ENCODE measurements at regions not wholly inside any gene's neighbourhood (a gene's known extent, or its start where the extent isn't known, plus 50 kb on each side); places are given as distances from the start of the nearest gene placed in this dataset.

- 87% methylated on average over 4 of the region's 4 CpGs for WGBS (ENCODE audit: insufficient coverage)
- Mint-ChIP-seq H3K4me3 (no peak overlapping the region), H3K27me3 (ENCODE audit: low read depth in 2 of 2) (peaks cover 0 to 3% of the 10 kb centered on the region in 2 donors), H3K9me3 (no peaks in the 10 kb centered on the region), H3K27ac (no peak overlapping the region), H3K36me3 (no peaks in the 10 kb centered on the region), H3K4me1 (no peaks in the 10 kb centered on the region)
- Histone ChIP-seq H3K4me3 (ENCODE audit: low read length) (no peak overlapping the region), H3K36me3 (ENCODE audit: control insufficient read depth, insufficient read depth, low read length) (no peaks in the 10 kb centered on the region), H3K9me3 (ENCODE audit: control insufficient read depth, insufficient read depth, low read length) (no peaks in the 10 kb centered on the region), H3K4me1 (ENCODE audit: control insufficient read depth, insufficient read depth, low read length) (no peaks in the 10 kb centered on the region), H3K27ac (ENCODE audit: low read length) (no peak overlapping the region), H3K27me3 (ENCODE audit: control insufficient read depth, insufficient read depth, low read length) (no peaks in the 10 kb centered on the region)
- DNase-seq (no peak), ATAC-seq (no peak)
- no peak for TF ChIP-seq CTCF (IDR thresholded peaks at IDR 0.05)
- intact Hi-C loops (cut with micrococcal nuclease): no loop called here
These were observed 193.8 kb upstream of the FOXD3 start for GRCh38 chr1:63128556-63128955.

GRCh38 chr1:63129184-63129583, 193.2 kb upstream of the FOXD3 start:
- Mint-ChIP-seq H3K36me3 (no peaks in the 10 kb centered on the region), H3K4me3 (no peak overlapping the region), H3K27me3 (ENCODE audit: low read depth in 2 of 2) (peaks cover 0 to 3% of the 10 kb centered on the region in 2 donors), H3K4me1 (no peaks in the 10 kb centered on the region), H3K27ac (no peak overlapping the region), H3K9me3 (no peaks in the 10 kb centered on the region)
- Histone ChIP-seq H3K27ac (ENCODE audit: low read length) (no peak overlapping the region), H3K9me3 (ENCODE audit: control insufficient read depth, insufficient read depth, low read length) (no peaks in the 10 kb centered on the region), H3K4me1 (ENCODE audit: control insufficient read depth, insufficient read depth, low read length) (no peaks in the 10 kb centered on the region), H3K27me3 (ENCODE audit: control insufficient read depth, insufficient read depth, low read length) (no peaks in the 10 kb centered on the region), H3K36me3 (ENCODE audit: control insufficient read depth, insufficient read depth, low read length) (no peaks in the 10 kb centered on the region), H3K4me3 (ENCODE audit: low read length) (no peak overlapping the region)
- no peak for DNase-seq
- WGBS (ENCODE audit: insufficient coverage): 100% methylated on average over 1 of the region's 1 CpG
- intact Hi-C loops (cut with micrococcal nuclease): no loop called here
- TF ChIP-seq CTCF (IDR thresholded peaks at IDR 0.05): no peak
- no peak for ATAC-seq

- no peak for ATAC-seq
- intact Hi-C loops (cut with micrococcal nuclease): no loop called here
- H3K4me1 Mint-ChIP-seq: no peaks in the 10 kb centered on the region
- no CpG with 5 or more reads among the region's 2 CpGs for WGBS (ENCODE audit: insufficient coverage)
- Histone ChIP-seq H3K9me3 (ENCODE audit: control insufficient read depth, insufficient read depth, low read length) (no peaks in the 10 kb centered on the region), H3K4me1 (ENCODE audit: control insufficient read depth, insufficient read depth, low read length) (no peaks in the 10 kb centered on the region), H3K36me3 (ENCODE audit: control insufficient read depth, insufficient read depth, low read length) (no peaks in the 10 kb centered on the region), H3K27ac (ENCODE audit: low read length) (no peak overlapping the region), H3K27me3 (ENCODE audit: control insufficient read depth, insufficient read depth, low read length) (no peaks in the 10 kb centered on the region), H3K4me3 (ENCODE audit: low read length) (no peak overlapping the region)
- H3K9me3 Mint-ChIP-seq: no peaks in the 10 kb centered on the region
- H3K27ac Mint-ChIP-seq: no peak overlapping the region
- TF ChIP-seq CTCF (IDR thresholded peaks at IDR 0.05): no peak
- no peaks in the 10 kb centered on the region for H3K36me3 Mint-ChIP-seq
- H3K27me3 Mint-ChIP-seq (ENCODE audit: low read depth in 2 of 2): peaks cover 0 to 3% of the 10 kb centered on the region in 2 donors
- no peak for DNase-seq
- H3K4me3 Mint-ChIP-seq: no peak overlapping the region
These were observed 192.5 kb upstream of the FOXD3 start for GRCh38 chr1:63129855-63130254.

- no peak overlapping the region for H3K4me3 Mint-ChIP-seq
- no peaks in the 10 kb centered on the region for H3K9me3 Mint-ChIP-seq
- H3K4me1 Mint-ChIP-seq: no peaks in the 10 kb centered on the region
- TF ChIP-seq CTCF (IDR thresholded peaks at IDR 0.05): no peak
- intact Hi-C loops (cut with micrococcal nuclease): no loop called here
- H3K27ac ChIP-seq (ENCODE audit: low read length): no peak overlapping the region
- no peaks in the 10 kb centered on the region for H3K36me3 Mint-ChIP-seq
- no peaks in the 10 kb centered on the region for H3K9me3 ChIP-seq (ENCODE audit: control insufficient read depth, insufficient read depth, low read length)
- 93% methylated on average over 5 of the region's 6 CpGs for WGBS (ENCODE audit: insufficient coverage)
- no peaks in the 10 kb centered on the region for H3K36me3 ChIP-seq (ENCODE audit: control insufficient read depth, insufficient read depth, low read length)
- DNase-seq (no peak), ATAC-seq (no peak)
- H3K27ac Mint-ChIP-seq: no peak overlapping the region
- H3K4me3 ChIP-seq (ENCODE audit: low read length): no peak overlapping the region
- no peaks in the 10 kb centered on the region for H3K4me1 ChIP-seq (ENCODE audit: control insufficient read depth, insufficient read depth, low read length)
- H3K27me3 Mint-ChIP-seq (ENCODE audit: low read depth in 2 of 2): peaks cover 0 to 10% of the 10 kb centered on the region in 2 donors
- H3K27me3 ChIP-seq (ENCODE audit: control insufficient read depth, insufficient read depth, low read length): no peaks in the 10 kb centered on the region
These were observed 187.7 kb upstream of the FOXD3 start for GRCh38 chr1:63134501-63135173.

Data from natural killer cell (primary cell).